Liver (tissue), 7 donors: ENCODE measurements at regions not wholly inside any gene's neighbourhood (a gene's known extent, or its start where the extent isn't known, plus 50 kb on each side); places are given as distances from the start of the nearest gene placed in this dataset.

Experiments
- DNase-seq: peaks from one replicate; pipeline ENCODE4 v3.0.0-alpha.2; 2017; ENCODE audit warnings: low spot score
- H3K27ac ChIP-seq, 2 donors: one replicate each; pipeline ENCODE4 v1.7.0; 2013; ENCODE audit warnings: inconsistent platforms in 2 of 2, low read length in 2 of 2, control low read depth in 1 of 2, low read depth in 1 of 2, mild to moderate bottlenecking in 1 of 2
- H3K27me3 ChIP-seq, 4 donors: one replicate each; pipeline versions ENCODE4 v1.6.1 to v1.7.0; 2013; ENCODE audit warnings: low read length in 3 of 4, inconsistent platforms in 1 of 4, mild to moderate bottlenecking in 1 of 4, moderate library complexity in 1 of 4; ENCODE audit not compliant: control insufficient read depth in 4 of 4, insufficient read depth in 4 of 4
- H3K36me3 ChIP-seq, 4 donors: one replicate each; pipeline versions ENCODE4 v1.6.1 to v1.7.0; 2013; ENCODE audit warnings: low read length in 3 of 4, mild to moderate bottlenecking in 3 of 4, low read depth in 1 of 4, moderate library complexity in 1 of 4; ENCODE audit not compliant: control insufficient read depth in 4 of 4, insufficient read depth in 3 of 4
- H3K4me1 ChIP-seq, 4 donors: one replicate each; pipeline versions ENCODE4 v1.6.1 to v1.7.0; 2013; ENCODE audit warnings: low read length in 3 of 4, mild to moderate bottlenecking in 3 of 4, moderate library complexity in 1 of 4; ENCODE audit not compliant: control insufficient read depth in 4 of 4, insufficient read depth in 4 of 4
- H3K4me3 ChIP-seq, 3 donors: one replicate each; pipeline versions ENCODE4 v1.6.1 to v1.7.0; 2013; ENCODE audit warnings: low read length in 3 of 3, control low read depth in 1 of 3, low read depth in 1 of 3, mild to moderate bottlenecking in 1 of 3
- H3K9ac ChIP-seq, 2 donors: one replicate each; pipeline ENCODE4 v1.7.0; 2013; ENCODE audit warnings: low read length in 2 of 2, mild to moderate bottlenecking in 2 of 2, moderate library complexity in 2 of 2, control low read depth in 1 of 2, low read depth in 1 of 2
- H3K9me3 ChIP-seq, 4 donors: one replicate each; pipeline versions ENCODE4 v1.6.1 to v1.7.0; 2013; ENCODE audit warnings: low read length in 3 of 4; ENCODE audit not compliant: control insufficient read depth in 4 of 4
- EGR1 ChIP-seq, 2 donors: IDR thresholded peaks; 2 replicates each; pipeline ENCODE4 v1.6.1; 2016 to 2018; ENCODE audit warnings: antibody characterized with exemption in 2 of 2, low read depth in 2 of 2
- FOXA1 ChIP-seq: IDR thresholded peaks from 2 replicates; pipeline ENCODE4 v1.6.1; 2016; ENCODE audit warnings: antibody characterized with exemption
- FOXA2 ChIP-seq: IDR thresholded peaks from 2 replicates; pipeline ENCODE4 v1.6.1; 2016; ENCODE audit warnings: antibody characterized with exemption
- GABPA ChIP-seq, 2 donors: IDR thresholded peaks in 1 of 2; conservative IDR thresholded peaks in 1 of 2; 2 replicates each; pipeline ENCODE4 v1.6.1; 2016; ENCODE audit warnings: antibody characterized with exemption in 2 of 2, mild to moderate bottlenecking in 1 of 2, moderate library complexity in 1 of 2
- HNF4A ChIP-seq, 2 donors: conservative IDR thresholded peaks; 2 replicates each; pipeline ENCODE4 v1.6.1; 2016; ENCODE audit warnings: antibody characterized with exemption in 2 of 2, mild to moderate bottlenecking in 2 of 2
- HNF4G ChIP-seq: IDR thresholded peaks from 2 replicates; pipeline ENCODE4 v1.6.1; 2016; ENCODE audit warnings: antibody characterized with exemption
- JUND ChIP-seq, 2 donors: IDR thresholded peaks; 2 replicates each; pipeline ENCODE4 v1.6.1; 2016; ENCODE audit warnings: antibody characterized with exemption in 2 of 2
- NR2F2 ChIP-seq: IDR thresholded peaks from 2 replicates; pipeline ENCODE4 v1.6.1; 2016; ENCODE audit warnings: antibody characterized with exemption
- RAD21 ChIP-seq, 2 donors: IDR thresholded peaks; 2 replicates each; pipeline ENCODE4 v1.6.1; 2016; ENCODE audit warnings: antibody characterized with exemption in 2 of 2, mild to moderate bottlenecking in 2 of 2
- RXRA ChIP-seq, 2 donors: IDR thresholded peaks; 2 replicates each; pipeline ENCODE4 v1.6.1; 2017 to 2018; ENCODE audit warnings: antibody characterized with exemption in 2 of 2, mild to moderate bottlenecking in 1 of 2
- YY1 ChIP-seq: IDR thresholded peaks from 2 replicates; pipeline ENCODE4 v1.6.1; 2016; ENCODE audit warnings: antibody characterized with exemption, mild to moderate bottlenecking
- WGBS: extraction: QIAGEN DNeasy Blood & Tissue Kit; methylation state at CpG from one replicate; pipeline ENCODE4 v1.1.7; 2013; 5-methylcytosine and 5-hydroxymethylcytosine counted together
- TF ChIP-seq, protein P1 (sequence below): IDR thresholded peaks from 2 replicates; pipeline ENCODE4 v1.6.1; 2016; ENCODE audit warnings: antibody characterized with exemption
- TF ChIP-seq, protein P2 (sequence below): IDR thresholded peaks from 2 replicates; pipeline ENCODE4 v1.6.1; 2016; ENCODE audit warnings: antibody characterized with exemption, mild to moderate bottlenecking
- TF ChIP-seq, protein P3 (sequence below): IDR thresholded peaks from 2 replicates; pipeline ENCODE4 v1.6.1; 2016; ENCODE audit warnings: antibody characterized with exemption
- TF ChIP-seq, protein P4 (sequence below): IDR thresholded peaks from 2 replicates; pipeline ENCODE4 v1.6.1; 2016; ENCODE audit warnings: antibody characterized with exemption
- donor health status: healthy.
- donor health status: healthy.
- donor health status: healthy.
- donor health status: healthy.

DNA sequence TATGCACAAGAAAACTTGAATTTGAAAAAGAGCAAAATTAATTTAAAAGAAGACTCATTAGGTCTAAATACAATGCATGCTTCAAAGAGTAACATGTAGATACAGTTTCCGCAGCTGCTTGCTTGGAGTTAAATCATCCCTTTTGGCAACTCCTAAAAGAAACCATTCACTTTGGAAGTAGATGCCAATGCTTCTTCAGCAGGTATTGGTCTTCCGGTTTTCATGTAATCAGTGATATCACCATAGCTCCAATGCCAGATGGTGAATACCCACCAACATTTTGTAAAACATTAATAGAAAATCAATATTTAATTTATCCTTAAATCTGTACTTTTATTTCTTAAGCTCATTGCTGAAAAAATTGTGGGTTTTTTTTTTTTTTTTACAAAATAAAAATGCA lies 381.1 kb upstream of the PHF14 start (continued):
- TF ChIP-seq, protein P1, sequence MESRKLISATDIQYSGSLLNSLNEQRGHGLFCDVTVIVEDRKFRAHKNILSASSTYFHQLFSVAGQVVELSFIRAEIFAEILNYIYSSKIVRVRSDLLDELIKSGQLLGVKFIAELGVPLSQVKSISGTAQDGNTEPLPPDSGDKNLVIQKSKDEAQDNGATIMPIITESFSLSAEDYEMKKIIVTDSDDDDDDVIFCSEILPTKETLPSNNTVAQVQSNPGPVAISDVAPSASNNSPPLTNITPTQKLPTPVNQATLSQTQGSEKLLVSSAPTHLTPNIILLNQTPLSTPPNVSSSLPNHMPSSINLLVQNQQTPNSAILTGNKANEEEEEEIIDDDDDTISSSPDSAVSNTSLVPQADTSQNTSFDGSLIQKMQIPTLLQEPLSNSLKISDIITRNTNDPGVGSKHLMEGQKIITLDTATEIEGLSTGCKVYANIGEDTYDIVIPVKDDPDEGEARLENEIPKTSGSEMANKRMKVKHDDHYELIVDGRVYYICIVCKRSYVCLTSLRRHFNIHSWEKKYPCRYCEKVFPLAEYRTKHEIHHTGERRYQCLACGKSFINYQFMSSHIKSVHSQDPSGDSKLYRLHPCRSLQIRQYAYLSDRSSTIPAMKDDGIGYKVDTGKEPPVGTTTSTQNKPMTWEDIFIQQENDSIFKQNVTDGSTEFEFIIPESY = no peak
- TF ChIP-seq JUND (IDR thresholded peaks at IDR 0.05) (no peak), RXRA (IDR thresholded peaks at IDR 0.05) (no peak)

- Histone ChIP-seq H3K4me3 (no peak overlapping the region), H3K9ac (no peak overlapping the region), H3K27ac (no peak overlapping the region), H3K36me3 (no peaks in the 10 kb centered on the region), H3K4me1 (no peaks in the 10 kb centered on the region), H3K27me3 (peaks cover 0 to 3% (median 0%) of the 10 kb centered on the region in 4 donors), H3K9me3 (peaks cover 0 to 3% (median 0%) of the 10 kb centered on the region in 4 donors)
- WGBS = 75% methylated on average over 4 of the region's 4 CpGs
- no peak for DNase-seq
- TF ChIP-seq FOXA1 (no peak), HNF4G (no peak)
- TF ChIP-seq, protein P2, sequence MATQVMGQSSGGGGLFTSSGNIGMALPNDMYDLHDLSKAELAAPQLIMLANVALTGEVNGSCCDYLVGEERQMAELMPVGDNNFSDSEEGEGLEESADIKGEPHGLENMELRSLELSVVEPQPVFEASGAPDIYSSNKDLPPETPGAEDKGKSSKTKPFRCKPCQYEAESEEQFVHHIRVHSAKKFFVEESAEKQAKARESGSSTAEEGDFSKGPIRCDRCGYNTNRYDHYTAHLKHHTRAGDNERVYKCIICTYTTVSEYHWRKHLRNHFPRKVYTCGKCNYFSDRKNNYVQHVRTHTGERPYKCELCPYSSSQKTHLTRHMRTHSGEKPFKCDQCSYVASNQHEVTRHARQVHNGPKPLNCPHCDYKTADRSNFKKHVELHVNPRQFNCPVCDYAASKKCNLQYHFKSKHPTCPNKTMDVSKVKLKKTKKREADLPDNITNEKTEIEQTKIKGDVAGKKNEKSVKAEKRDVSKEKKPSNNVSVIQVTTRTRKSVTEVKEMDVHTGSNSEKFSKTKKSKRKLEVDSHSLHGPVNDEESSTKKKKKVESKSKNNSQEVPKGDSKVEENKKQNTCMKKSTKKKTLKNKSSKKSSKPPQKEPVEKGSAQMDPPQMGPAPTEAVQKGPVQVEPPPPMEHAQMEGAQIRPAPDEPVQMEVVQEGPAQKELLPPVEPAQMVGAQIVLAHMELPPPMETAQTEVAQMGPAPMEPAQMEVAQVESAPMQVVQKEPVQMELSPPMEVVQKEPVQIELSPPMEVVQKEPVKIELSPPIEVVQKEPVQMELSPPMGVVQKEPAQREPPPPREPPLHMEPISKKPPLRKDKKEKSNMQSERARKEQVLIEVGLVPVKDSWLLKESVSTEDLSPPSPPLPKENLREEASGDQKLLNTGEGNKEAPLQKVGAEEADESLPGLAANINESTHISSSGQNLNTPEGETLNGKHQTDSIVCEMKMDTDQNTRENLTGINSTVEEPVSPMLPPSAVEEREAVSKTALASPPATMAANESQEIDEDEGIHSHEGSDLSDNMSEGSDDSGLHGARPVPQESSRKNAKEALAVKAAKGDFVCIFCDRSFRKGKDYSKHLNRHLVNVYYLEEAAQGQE = no peak
Observed at GRCh38 chr7:10593080-10593479, 380.6 kb upstream of the PHF14 start.

DNA sequence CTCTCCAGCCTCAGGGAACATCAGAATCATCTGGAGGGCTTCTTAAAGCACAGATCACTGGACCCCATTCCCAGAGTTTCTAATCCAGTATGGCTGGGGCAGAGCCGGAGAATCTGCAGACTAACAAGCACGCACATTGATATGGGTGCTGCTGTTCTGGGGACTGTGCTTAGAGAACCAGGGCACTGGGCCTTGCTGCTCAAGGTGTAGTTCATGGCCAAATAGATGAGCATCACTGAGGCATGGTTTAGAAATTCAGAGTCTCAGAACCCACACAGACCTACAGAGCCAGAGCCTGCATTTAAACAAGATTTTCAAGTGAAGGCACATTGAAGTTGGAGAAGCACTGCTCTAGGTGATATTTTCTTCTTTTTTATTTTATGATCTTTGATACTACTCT lies 376.8 kb upstream of the PHF14 start:
- H3K4me1 ChIP-seq = no peaks in the 10 kb centered on the region
- WGBS = 84% methylated on average over 2 of the region's 2 CpGs
- no peaks in the 10 kb centered on the region for H3K27me3 ChIP-seq
- no peak for DNase-seq
- H3K9ac ChIP-seq = no peak overlapping the region
- no peaks in the 10 kb centered on the region for H3K36me3 ChIP-seq
- H3K27ac ChIP-seq = no peak overlapping the region
- H3K4me3 ChIP-seq = no peak overlapping the region
- no peaks in the 10 kb centered on the region for H3K9me3 ChIP-seq
- TF ChIP-seq RXRA (IDR thresholded peaks at IDR 0.05) (no peak), JUND (IDR thresholded peaks at IDR 0.05) (no peak), FOXA1 (no peak), HNF4A (conservative IDR thresholded peaks at IDR 0.05) (no peak)
- TF ChIP-seq, protein P3, sequence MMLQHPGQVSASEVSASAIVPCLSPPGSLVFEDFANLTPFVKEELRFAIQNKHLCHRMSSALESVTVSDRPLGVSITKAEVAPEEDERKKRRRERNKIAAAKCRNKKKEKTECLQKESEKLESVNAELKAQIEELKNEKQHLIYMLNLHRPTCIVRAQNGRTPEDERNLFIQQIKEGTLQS = no peak

DNA sequence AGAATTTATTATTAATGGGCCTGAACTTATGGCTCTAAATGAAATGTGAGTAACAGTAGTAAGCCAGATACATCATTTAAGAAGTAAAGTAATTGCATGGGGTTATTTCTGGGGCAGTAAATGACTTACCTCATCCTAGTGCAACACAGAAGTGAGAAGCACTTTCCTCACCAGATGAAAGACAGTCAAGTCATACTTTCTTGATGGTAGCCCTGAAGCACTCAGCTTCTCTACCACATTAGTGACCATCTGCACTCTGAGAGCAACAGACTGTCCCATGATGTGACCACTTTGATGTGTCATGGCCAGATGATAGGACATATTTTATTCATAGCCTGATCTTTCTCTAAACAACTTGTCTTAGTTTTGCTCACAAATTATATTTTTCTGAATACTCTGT lies 369.5 kb upstream of the PHF14 start:
- no peaks in the 10 kb centered on the region for H3K27me3 ChIP-seq
- H3K27ac ChIP-seq = no peak overlapping the region
- H3K9me3 ChIP-seq = no peaks in the 10 kb centered on the region
- no peaks in the 10 kb centered on the region for H3K36me3 ChIP-seq
- no peak overlapping the region for H3K9ac ChIP-seq
- no peak for DNase-seq
- H3K4me3 ChIP-seq = no peak overlapping the region
- no peaks in the 10 kb centered on the region for H3K4me1 ChIP-seq
- no peak for TF ChIP-seq GABPA (IDR thresholded peaks at IDR 0.05 in 1 of 2, conservative IDR thresholded peaks at IDR 0.05 in 1 of 2)
- no peak for TF ChIP-seq RAD21 (IDR thresholded peaks at IDR 0.05)
- no peak for TF ChIP-seq HNF4A (conservative IDR thresholded peaks at IDR 0.05)
- TF ChIP-seq, protein P4, sequence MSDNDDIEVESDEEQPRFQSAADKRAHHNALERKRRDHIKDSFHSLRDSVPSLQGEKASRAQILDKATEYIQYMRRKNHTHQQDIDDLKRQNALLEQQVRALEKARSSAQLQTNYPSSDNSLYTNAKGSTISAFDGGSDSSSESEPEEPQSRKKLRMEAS = no peak
- TF ChIP-seq YY1 = no peak
- no peak for TF ChIP-seq NR2F2
- TF ChIP-seq, protein P2 = no peak
- TF ChIP-seq, protein P1 = no peak
- TF ChIP-seq HNF4G = no peak
- TF ChIP-seq JUND (IDR thresholded peaks at IDR 0.05) = no peak
- TF ChIP-seq FOXA2 = no peak
- no peak for TF ChIP-seq EGR1 (IDR thresholded peaks at IDR 0.05; ENCODE audit: low read depth in 2 of 2)
